OCI-LY7 (cell line): ENCODE measurements at regions not wholly inside any gene's neighbourhood (a gene's known extent, or its start where the extent isn't known, plus 50 kb on each side); places are given as distances from the start of the nearest gene placed in this dataset.
A peak's percentile ranks its signal among the peaks of the same experiment; 100 is the strongest.

Experiments used
- CTCF ChIP-seq: fragments of 200-600 bp; sonication (generic); conservative IDR thresholded peaks from 2 replicates; pipeline ENCODE4 v1.5.1; 2014; ENCODE audit warnings: mild to moderate bottlenecking, antibody characterized with exemption, low read length, moderate library complexity, mixed read lengths
- EZH2phosphoT487 ChIP-seq: fragments of 200-600 bp; sonication (generic); IDR thresholded peaks from 2 replicates; pipeline ENCODE4 v1.6.1; 2018; ENCODE audit warnings: low read depth, borderline replicate concordance, mild to moderate bottlenecking, mixed run types, antibody characterized with exemption, low read length, moderate library complexity, mixed read lengths

GRCh38 chr6:133817460-133818047 is 71.4 kb upstream of the TCF21 start:
- TF ChIP-seq CTCF (peak; percentile 91), EZH2phosphoT487 (no peak)
